LoVo (cell line): ENCODE measurements at regions not wholly inside any gene's neighbourhood (a gene's known extent, or its start where the extent isn't known, plus 50 kb on each side); places are given as distances from the start of the nearest gene placed in this dataset.
A peak's percentile ranks its signal among the peaks of the same experiment; 100 is the strongest.

Experiments
- DNase-seq: peaks from one replicate; pipeline ENCODE4 v3.0.0-alpha.2; 2016; ENCODE audit warnings: low spot score

GRCh38 chr6:19454721-19455392, 382.3 kb upstream of the ID4 start:
- no peak for DNase-seq

DNA sequence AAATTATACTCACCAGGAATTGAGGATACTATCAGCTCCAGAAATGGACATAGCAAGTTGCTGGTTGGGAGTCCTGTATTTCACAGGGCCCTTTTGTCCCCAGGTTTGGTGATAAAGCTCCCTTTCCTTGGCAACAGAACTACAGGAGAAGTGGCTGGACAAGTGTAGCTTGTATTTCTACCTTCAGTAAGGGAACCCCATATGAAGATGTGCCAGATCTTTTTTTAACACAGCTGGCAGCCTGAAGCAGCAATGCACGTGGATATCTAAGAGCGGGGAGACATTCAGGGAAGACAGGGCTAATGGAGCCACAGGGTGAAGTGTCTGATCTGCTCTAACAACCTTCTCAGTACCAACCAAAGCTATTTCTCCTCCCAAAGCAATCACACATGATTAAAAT, 373.9 kb upstream of the ID4 start:
- DNase-seq, result no peak

DNA sequence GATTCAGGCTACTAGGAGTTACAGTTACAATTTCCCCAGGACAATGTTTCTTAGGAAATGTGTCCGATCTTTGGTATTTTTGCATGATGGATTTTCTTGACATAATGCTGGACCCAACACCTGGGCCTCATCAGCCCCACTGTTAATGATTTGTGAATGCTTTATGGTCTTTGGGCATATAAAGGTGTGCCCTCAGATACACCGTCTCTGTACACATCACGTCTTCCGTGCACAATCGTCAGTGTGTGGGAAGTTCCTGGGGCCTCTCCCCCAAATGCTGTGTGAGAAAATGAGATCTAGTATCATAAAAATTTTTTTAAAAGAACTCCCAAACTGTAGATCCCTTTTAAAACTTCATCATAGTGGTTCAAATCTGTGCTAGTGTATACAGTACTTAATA, 373.2 kb upstream of the ID4 start:
- DNase-seq, result no peak

DNA sequence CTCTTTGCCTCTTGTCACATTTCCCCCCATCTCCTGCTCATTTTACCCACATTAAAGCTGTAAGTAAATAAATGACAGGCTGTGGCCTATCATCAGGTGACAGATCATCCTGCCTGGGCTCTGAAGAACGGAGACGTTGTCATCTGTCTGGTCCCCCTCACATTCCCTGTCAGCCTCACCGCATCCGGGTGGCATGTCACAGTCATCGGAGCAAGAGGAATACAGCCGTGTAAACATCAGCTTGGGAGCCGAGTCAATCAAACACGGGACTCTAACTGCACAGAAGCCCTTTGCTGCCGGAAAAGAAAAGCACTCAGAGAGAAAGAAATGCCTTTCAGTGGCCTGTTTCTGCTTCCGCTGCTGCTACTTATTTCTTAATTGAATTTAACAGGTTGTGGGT, 371.9 kb upstream of the ID4 start:
- no peak for DNase-seq

DNA sequence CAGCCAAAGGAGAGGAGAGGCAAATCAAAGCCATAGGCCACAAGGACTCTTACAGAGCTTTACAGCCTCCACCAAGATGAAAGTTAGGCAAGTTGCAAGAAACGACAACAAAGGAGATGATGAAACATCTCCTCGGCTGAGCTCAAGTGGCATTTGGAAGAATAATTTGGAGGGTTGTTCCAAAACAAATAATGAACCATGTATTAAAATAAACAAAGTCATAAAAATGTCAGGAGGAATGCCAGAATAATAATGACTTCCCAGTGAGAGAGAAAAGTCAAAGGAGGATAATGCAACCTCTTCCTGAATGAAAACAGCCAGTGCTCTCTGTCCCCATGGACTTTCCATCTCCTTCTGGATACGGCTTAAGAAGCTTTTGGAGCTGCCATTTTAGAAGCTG, 371.4 kb upstream of the ID4 start:
- DNase-seq, result no peak

- DNase-seq, result no peak
Observed at GRCh38 chr6:19470333-19470732, 366.8 kb upstream of the ID4 start.

- DNase-seq, result peak; percentile 4
Observed at GRCh38 chr6:19472153-19472552, 365.0 kb upstream of the ID4 start.

DNA sequence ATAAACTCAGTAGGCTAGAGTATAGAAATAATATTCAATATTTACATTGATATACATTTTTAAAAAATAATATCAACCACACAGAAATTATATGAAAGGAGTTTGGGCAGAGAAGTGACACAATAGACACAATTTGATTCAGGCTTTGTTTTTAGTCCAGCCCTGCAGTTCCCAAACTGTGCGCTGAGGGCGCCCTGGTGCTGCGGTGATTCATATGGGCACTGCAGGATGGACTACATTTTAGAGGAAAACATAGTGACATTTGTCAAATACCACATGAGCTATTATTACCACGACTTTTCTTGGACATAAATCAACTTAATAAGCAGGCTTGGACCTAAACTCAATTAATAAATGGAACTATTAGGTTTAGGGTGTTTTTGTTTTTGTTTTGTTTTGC, 364.3 kb upstream of the ID4 start:
- no peak for DNase-seq

GRCh38 chr6:19477563-19477962, 359.6 kb upstream of the ID4 start:
- DNase-seq, result no peak

DNA sequence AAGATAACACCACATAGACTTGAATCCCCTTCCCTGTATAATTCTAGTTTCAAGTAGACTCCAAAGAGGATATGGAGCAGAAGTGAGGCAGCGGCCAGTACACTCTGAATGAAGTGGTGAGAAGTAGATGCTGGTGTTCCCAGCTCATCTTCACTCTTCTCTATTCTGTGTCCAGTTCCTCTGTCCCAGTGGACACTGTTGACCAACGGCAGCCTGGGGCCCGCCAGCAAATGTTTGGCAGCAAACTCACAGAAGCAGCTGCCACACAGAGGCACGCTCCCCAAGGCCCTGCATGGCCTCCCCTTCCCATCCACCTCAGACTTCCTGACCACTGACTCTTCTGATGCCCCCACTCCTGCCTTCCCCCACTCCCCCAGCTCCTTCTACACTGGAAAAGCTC, 358.9 kb upstream of the ID4 start:
- no peak for DNase-seq

GRCh38 chr6:19478992-19479391, 358.2 kb upstream of the ID4 start:
- no peak for DNase-seq

- DNase-seq, result no peak
Observed at GRCh38 chr6:19479551-19479950, 357.6 kb upstream of the ID4 start.

DNA sequence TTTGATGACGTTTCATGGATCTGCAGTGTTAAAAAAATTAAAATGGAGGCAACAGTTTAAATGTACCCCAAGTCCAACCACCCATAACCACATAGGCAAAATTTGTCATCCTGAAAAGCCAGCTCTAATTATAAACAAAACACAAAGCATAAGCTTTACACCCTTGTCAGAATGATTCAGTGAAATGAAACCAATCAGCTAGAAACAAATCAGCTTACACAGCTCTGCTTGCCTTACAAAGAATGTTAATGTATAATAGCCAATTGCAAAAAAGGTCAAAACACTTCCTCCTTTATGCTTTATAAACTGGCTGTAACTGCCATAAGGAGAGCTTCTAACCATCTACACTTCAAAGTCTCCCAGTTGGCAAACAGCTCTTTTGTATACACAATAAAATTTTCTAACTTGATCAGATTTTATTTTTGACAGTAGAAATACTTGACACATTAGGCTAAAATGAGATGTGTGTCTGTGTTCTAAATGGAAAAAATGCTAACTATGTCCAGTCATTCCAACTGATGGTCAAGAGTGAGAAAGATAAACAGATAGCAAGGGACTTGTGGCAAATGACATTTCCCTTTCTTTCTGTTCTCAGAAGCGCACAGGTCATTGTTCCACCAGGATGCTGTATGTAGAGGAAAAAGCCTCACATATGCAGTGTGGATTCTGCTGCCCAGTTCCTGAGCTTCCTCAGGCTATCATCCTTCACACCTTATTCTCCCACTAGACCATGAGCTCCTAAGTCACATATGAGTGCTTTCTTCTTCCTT, 344.3 kb upstream of the ID4 start:
- no peak for DNase-seq

DNA sequence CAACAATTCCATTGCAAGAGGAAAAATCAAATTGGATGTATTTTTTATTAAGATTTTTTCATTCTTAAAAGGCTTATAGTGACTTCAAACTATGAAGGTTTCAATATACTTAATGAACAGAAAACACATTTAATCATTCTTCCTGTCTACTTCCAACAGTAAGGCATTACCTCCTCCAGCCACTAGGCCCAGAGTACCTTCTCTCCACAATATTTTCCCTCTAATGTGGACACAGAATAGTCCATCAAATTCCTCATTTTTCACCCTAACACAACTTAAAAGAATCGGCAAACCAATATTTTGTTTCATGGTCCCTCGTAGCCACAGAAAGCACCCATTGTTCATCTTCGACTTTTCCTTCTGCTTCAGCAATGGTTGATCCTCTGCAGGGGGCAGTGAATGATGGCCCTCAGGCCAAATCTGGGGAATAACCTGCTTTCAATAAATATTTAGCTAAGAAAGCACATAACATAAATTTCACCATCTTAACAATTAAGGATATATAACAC, 335.4 kb upstream of the ID4 start:
- DNase-seq, result no peak

- DNase-seq, result no peak
Observed at GRCh38 chr6:19502301-19502700, 334.9 kb upstream of the ID4 start.

- DNase-seq, result no peak
Observed at GRCh38 chr6:19515939-19516338, 321.2 kb upstream of the ID4 start.

DNA sequence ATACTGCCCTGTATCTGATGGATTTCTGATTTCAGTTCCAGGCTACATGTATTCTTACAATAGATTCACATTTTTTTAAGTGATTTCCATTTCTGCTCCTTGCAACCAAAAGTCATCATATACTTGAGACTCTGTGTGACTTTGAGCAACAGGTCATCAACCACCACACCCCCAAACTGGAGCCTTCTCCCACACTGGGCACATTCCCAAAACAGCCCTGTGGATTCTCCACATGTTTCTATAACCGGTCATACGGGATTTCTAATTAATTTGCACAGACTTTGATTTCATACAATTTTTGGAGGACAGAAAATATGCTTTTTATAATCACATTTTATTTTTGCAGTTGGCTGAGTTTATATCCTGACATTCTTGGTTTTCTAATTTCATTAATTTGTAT, 317.2 kb upstream of the ID4 start:
- no peak for DNase-seq

DNA sequence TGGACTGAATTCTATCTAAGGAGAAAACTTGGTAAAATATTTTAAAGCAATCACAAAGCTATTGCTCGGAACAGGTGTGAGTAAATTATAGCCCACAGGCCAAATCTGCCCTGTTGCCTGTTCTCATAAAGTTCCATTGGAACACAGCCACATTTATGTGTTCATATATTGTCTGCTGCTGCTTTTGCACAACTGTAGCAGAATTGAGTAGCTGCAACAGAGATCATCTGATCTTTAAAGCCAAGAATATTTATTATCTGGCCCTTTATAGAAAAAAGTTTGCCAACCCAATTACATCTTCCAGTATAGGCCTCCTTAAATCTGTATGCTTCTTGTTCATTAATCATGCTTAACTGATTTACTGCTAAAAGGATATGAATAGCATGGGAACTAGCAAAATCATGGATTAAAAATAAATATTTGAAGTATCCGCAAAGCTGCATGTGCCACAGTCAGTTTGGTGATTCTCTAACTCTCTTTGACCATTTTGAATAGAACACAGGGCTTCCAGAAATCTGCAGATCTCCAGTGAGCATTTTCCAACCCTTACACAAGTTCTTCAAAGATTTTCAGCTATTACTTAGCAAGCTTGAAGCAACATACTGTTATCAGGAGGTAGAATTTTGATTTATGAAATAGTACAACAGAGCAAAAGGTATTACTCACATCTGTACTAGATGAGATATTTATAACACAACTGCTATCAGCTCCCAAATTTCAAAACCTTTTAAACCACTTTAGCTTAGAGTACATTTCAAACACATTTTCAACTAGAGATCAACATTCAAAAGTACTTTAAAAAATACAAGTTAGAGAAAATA, 312.6 kb upstream of the ID4 start:
- no peak for DNase-seq

- DNase-seq, result no peak
Observed at GRCh38 chr6:19525673-19526072, 311.5 kb upstream of the ID4 start.

DNA sequence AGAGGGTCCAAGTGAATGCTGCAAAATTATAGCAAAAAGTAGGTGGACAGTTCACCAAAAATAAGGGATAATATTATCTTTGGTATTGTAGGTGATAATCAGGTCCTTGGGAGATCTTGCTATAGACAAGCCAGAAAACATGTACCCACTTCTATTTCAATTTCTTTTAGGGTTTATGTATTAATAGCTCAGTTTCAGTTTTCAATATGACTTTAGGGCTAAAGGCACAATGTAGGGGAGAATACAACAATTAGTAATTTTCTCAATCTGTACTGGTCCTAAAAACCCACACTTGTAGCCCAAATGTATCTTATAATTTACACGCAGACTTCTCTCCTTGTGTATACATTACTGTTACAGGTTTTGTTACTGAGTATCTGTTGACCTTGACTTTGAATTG, 307.0 kb upstream of the ID4 start:
- no peak for DNase-seq

GRCh38 chr6:19535351-19535750, 301.8 kb upstream of the ID4 start:
- no peak for DNase-seq

DNA sequence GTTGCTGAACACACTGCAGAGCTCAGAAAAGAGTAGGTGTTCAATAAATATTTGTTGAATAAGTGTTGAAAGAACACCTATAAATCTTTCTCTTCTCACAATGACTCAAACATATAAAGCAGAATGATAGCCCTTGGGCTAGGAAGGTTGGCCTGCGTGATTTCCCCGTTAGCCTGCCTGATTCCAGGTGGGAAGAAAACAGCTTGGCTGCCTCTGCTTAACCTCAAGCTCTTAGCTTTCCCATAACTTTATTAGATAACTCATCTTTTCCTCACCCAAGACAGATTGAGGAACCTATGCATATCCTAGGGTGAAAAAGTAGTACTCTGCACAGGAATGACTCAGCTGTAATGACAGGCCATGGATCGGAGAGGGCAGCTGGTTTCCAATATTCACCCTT, 300.3 kb upstream of the ID4 start:
- no peak for DNase-seq

GRCh38 chr6:19538096-19538495, 299.1 kb upstream of the ID4 start:
- no peak for DNase-seq
